ENCODE measurements at regions not wholly inside any gene's neighbourhood (a gene's known extent, or its start where the extent isn't known, plus 50 kb on each side); places are given as distances from the start of the nearest gene placed in this dataset.

DNA sequence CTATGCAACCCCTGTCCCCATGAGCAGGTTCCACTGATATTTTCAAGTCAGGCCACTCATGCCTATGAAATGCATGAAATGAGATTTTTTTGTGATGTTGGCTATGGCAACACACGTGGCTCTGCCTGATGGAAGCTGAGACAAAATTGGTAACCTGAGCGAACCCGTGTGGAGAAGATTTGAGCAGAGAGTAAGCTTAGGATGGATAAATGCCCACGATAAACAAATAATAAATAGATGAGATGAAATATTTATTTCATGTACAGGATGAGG, 153.4 kb upstream of the IER5L start:
- Histone ChIP-seq H3K9me1 (replicated peaks; ENCODE audit: control insufficient read depth, extremely low read depth, insufficient read depth, low read length) (no peaks in the 10 kb centered on the region), H3K4me2 (ENCODE audit: insufficient read depth, low read length) (no peak overlapping the region), H3K27ac (ENCODE audit: insufficient read depth, low read depth, low read length) (no peak overlapping the region), H3K9ac (replicated peaks; ENCODE audit: extremely low read depth, insufficient read depth, low read length) (no peak overlapping the region), H3K79me2 (ENCODE audit: control insufficient read depth, insufficient read depth, low read length) (no peaks in the 10 kb centered on the region), H4K20me1 (replicated peaks; ENCODE audit: control insufficient read depth, extremely low read depth, insufficient read depth, low read length) (no peaks in the 10 kb centered on the region), H3K4me1 (ENCODE audit: control insufficient read depth, extremely low read depth, insufficient read depth, low read length) (peaks cover 17% of the 10 kb centered on the region), H3K36me3 (ENCODE audit: control insufficient read depth in 2 of 2, extremely low read depth in 1 of 2, insufficient read depth in 2 of 2, low read length in 2 of 2) (no peaks in the 10 kb centered on the region), H3K9me3 (replicated peaks; ENCODE audit: control insufficient read depth, insufficient read depth, low read length) (no peaks in the 10 kb centered on the region), H3K27me3 (ENCODE audit: control insufficient read depth in 2 of 2, insufficient read depth in 2 of 2, low read length in 2 of 2) (no peaks in the 10 kb centered on the region), H3K4me3 (replicated peaks in 1 of 3; ENCODE audit: insufficient read depth in 1 of 3, low read depth in 1 of 3, low read length in 3 of 3) (no peak overlapping the region), H2AFZ (ENCODE audit: low read depth, low read length) (no peak overlapping the region)
- POLR2A ChIA-PET = no interaction called here
- CTCF ChIA-PET = interaction anchor here (0.5 to 1.0 kb wide), 3 partner anchors 11 to 295 kb away, joined by 3 read pairs; partner anchors contain the start of gene NTMT1
- no TSS peak for BruUV-seq (replicated peaks)
- intact Hi-C loops (cut with micrococcal nuclease) = loop anchor here (5.0 to 10.0 kb wide), 2 partner anchors 127 to 221 kb away; no protein-coding TSS in a partner anchor
- no peak for DNase-seq (ENCODE audit: low read depth, low spot score)
- no peak for TF ChIP-seq EZH2 (IDR thresholded peaks at IDR 0.05; ENCODE audit: borderline replicate concordance, low read depth, low read length, severe bottlenecking)
- no peak for TF ChIP-seq FOS (IDR thresholded peaks at IDR 0.05; ENCODE audit: borderline replicate concordance, insufficient read depth, low read length)
- no peak for TF ChIP-seq POLR2A (IDR thresholded peaks at IDR 0.05; ENCODE audit: low read depth, low read length)
- TF ChIP-seq, protein P1, sequence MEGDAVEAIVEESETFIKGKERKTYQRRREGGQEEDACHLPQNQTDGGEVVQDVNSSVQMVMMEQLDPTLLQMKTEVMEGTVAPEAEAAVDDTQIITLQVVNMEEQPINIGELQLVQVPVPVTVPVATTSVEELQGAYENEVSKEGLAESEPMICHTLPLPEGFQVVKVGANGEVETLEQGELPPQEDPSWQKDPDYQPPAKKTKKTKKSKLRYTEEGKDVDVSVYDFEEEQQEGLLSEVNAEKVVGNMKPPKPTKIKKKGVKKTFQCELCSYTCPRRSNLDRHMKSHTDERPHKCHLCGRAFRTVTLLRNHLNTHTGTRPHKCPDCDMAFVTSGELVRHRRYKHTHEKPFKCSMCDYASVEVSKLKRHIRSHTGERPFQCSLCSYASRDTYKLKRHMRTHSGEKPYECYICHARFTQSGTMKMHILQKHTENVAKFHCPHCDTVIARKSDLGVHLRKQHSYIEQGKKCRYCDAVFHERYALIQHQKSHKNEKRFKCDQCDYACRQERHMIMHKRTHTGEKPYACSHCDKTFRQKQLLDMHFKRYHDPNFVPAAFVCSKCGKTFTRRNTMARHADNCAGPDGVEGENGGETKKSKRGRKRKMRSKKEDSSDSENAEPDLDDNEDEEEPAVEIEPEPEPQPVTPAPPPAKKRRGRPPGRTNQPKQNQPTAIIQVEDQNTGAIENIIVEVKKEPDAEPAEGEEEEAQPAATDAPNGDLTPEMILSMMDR (IDR thresholded peaks at IDR 0.05; ENCODE audit: extremely low read depth in 1 of 2, insufficient read depth in 1 of 2, low read depth in 1 of 2, low read length in 2 of 2) = no peak
- no peak for TF ChIP-seq GATA2 (IDR thresholded peaks at IDR 0.05; ENCODE audit: insufficient read depth, insufficient read length, low read depth, low read length)
- TF ChIP-seq, protein P2, sequence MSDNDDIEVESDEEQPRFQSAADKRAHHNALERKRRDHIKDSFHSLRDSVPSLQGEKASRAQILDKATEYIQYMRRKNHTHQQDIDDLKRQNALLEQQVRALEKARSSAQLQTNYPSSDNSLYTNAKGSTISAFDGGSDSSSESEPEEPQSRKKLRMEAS (IDR thresholded peaks at IDR 0.05; ENCODE audit: insufficient read depth, insufficient read length) = no peak
- dilution Hi-C loops (cut with MboI; ENCODE audit: extremely low pct_ligation_motif_present, low sequenced_read_pairs) = no loop called here
- no peak for FAIRE-seq

All from endothelial cell of umbilical vein (primary cell).